H1 (cell line): ENCODE measurements at regions not wholly inside any gene's neighbourhood (a gene's known extent, or its start where the extent isn't known, plus 50 kb on each side); places are given as distances from the start of the nearest gene placed in this dataset.

Experiments used
- KDM1A ChIP-seq: fragments of 200-600, 300-600 bp; sonication (generic); IDR thresholded peaks from 2 replicates; pipeline ENCODE4 v1.7.1; 2016; ENCODE audit warnings: mild to moderate bottlenecking, low read length, borderline replicate concordance
- POLR2A ChIP-seq, 2 experiments: IDR thresholded peaks; 1 replicate in 1 of 2; 2 replicates in 1 of 2; pipeline ENCODE4 v1.6.1; 2011; ENCODE audit warnings: low read depth in 2 of 2, low read length in 2 of 2, mild to moderate bottlenecking in 2 of 2; ENCODE audit errors: control extremely low read depth in 1 of 2
- TAF7 ChIP-seq: optimal IDR thresholded peaks from 2 replicates; pipeline ENCODE3; 2011; ENCODE audit warnings: low read depth, mild to moderate bottlenecking, inconsistent platforms, low read length, moderate library complexity, borderline replicate concordance
- TF ChIP-seq, protein P1 (sequence below), 3 experiments: IDR thresholded peaks; 1 replicate in 2 of 3; 2 replicates in 1 of 3; pipeline versions ENCODE4 v1.5.1 to v1.6.1; 2011; ENCODE audit warnings: low read length in 3 of 3, mild to moderate bottlenecking in 3 of 3, inconsistent platforms in 2 of 3, low read depth in 1 of 3, moderate library complexity in 1 of 3; ENCODE audit not compliant: insufficient read depth in 1 of 3; ENCODE audit errors: control extremely low read depth in 1 of 3

DNA sequence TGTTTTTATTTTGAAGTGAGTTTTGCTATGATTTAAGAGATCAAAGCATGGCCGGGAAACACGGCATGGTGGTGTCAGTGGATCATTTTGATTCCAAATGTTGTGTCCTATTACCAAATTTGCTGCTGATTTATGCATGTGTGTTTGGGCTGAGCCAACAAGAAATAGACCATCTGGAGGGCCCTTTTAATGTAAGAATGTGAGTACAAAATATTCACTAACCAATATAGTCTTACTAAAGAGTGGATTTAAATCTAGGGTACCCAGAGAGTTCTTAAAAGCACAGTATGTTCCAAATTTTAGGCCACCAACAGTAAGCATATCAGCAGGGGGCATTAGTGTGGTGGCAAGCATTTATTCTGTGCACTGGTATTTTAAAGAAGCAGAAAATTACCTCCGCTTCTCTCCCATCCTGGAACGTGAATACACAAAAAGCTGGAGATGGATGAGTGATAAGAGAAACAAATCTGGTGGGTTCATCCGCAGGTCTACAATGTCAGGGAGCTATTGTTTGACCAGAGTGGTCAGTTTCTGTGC is 444.4 kb upstream of the IGFBP7 start:
- TF ChIP-seq, protein P1, sequence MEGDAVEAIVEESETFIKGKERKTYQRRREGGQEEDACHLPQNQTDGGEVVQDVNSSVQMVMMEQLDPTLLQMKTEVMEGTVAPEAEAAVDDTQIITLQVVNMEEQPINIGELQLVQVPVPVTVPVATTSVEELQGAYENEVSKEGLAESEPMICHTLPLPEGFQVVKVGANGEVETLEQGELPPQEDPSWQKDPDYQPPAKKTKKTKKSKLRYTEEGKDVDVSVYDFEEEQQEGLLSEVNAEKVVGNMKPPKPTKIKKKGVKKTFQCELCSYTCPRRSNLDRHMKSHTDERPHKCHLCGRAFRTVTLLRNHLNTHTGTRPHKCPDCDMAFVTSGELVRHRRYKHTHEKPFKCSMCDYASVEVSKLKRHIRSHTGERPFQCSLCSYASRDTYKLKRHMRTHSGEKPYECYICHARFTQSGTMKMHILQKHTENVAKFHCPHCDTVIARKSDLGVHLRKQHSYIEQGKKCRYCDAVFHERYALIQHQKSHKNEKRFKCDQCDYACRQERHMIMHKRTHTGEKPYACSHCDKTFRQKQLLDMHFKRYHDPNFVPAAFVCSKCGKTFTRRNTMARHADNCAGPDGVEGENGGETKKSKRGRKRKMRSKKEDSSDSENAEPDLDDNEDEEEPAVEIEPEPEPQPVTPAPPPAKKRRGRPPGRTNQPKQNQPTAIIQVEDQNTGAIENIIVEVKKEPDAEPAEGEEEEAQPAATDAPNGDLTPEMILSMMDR (IDR thresholded peaks at IDR 0.05; ENCODE audit: control extremely low read depth in 1 of 3, insufficient read depth in 1 of 3, low read depth in 1 of 3, low read length in 3 of 3) = no peak
- no peak for TF ChIP-seq KDM1A
- TF ChIP-seq TAF7 = no peak
- TF ChIP-seq POLR2A (IDR thresholded peaks at IDR 0.05; ENCODE audit: control extremely low read depth in 1 of 2, low read depth in 2 of 2, low read length in 2 of 2) = no peak
